ENCODE measurements at regions not wholly inside any gene's neighbourhood (a gene's known extent, or its start where the extent isn't known, plus 50 kb on each side); places are given as distances from the start of the nearest gene placed in this dataset.

DNA sequence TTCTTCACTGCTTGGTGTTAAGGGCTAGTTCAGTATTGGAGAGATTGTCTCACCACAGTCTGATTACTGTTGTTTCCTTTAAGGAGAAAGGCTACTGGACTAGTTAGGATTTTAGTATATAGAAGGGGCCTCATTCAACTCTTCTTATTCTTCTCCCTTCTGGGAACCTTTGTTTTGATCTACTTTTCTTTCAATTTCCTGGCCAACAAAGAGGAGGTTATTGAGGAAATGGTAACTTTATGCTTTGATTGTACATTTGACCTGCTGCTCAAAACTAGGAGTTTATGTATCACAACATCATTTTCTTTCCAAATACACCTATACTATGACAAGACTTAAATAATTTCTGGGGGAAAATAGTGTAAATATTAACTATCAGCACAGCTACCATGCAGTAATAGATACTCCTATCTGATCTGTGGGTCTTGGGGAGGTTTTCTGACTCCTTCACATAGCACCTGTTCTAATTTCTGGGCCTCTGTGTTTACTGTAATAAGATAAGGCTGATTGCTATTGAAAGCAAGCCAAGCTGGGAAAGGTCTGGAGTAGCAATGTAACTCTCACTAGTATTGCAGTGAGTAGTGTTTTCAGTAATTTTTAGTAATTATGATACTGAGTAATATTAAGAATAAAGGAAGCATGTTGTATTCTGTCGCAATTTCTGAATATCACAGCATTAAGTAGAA lies 395.3 kb downstream of the NUP35 start:
- Histone ChIP-seq H3K9me3 (ENCODE audit: low read length) (no peaks in the 10 kb centered on the region), H3K4me1 (ENCODE audit: insufficient read depth, low read length, severe bottlenecking) (no peaks in the 10 kb centered on the region), H3K27ac (ENCODE audit: low read depth, low read length, poor library complexity, severe bottlenecking) (no peak overlapping the region), H2AFZ (ENCODE audit: low read length) (no peak overlapping the region), H3K36me3 (ENCODE audit: insufficient read depth, low read length) (no peaks in the 10 kb centered on the region), H3K9ac (ENCODE audit: low read length) (no peak overlapping the region), H3K27me3 (ENCODE audit: insufficient read depth, low read length) (no peaks in the 10 kb centered on the region), H3K4me3 (ENCODE audit: low read depth, low read length, poor library complexity, severe bottlenecking) (no peak overlapping the region), H3K9me2 (ENCODE audit: low read depth, low read length) (no peaks in the 10 kb centered on the region), H3K4me2 (ENCODE audit: low read length) (no peak overlapping the region), H3F3A (ENCODE audit: insufficient read depth, low read length) (no peaks in the 10 kb centered on the region), H3K79me2 (ENCODE audit: insufficient read depth, low read length) (no peaks in the 10 kb centered on the region), H4K20me1 (ENCODE audit: insufficient read depth, low read length) (no peaks in the 10 kb centered on the region)
- TF ChIP-seq EZH2 (IDR thresholded peaks at IDR 0.05; ENCODE audit: borderline replicate concordance, low read length): no peak
- TF ChIP-seq, protein P1, sequence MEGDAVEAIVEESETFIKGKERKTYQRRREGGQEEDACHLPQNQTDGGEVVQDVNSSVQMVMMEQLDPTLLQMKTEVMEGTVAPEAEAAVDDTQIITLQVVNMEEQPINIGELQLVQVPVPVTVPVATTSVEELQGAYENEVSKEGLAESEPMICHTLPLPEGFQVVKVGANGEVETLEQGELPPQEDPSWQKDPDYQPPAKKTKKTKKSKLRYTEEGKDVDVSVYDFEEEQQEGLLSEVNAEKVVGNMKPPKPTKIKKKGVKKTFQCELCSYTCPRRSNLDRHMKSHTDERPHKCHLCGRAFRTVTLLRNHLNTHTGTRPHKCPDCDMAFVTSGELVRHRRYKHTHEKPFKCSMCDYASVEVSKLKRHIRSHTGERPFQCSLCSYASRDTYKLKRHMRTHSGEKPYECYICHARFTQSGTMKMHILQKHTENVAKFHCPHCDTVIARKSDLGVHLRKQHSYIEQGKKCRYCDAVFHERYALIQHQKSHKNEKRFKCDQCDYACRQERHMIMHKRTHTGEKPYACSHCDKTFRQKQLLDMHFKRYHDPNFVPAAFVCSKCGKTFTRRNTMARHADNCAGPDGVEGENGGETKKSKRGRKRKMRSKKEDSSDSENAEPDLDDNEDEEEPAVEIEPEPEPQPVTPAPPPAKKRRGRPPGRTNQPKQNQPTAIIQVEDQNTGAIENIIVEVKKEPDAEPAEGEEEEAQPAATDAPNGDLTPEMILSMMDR (IDR thresholded peaks at IDR 0.05; ENCODE audit: low read length): no peak

GRCh38 chr2:183521911-183522310 lies 397.7 kb downstream of the NUP35 start:
- Histone ChIP-seq H2AFZ (ENCODE audit: low read length) (no peak overlapping the region), H3K79me2 (ENCODE audit: insufficient read depth, low read length) (no peaks in the 10 kb centered on the region), H3K9ac (ENCODE audit: low read length) (no peak overlapping the region)

DNA sequence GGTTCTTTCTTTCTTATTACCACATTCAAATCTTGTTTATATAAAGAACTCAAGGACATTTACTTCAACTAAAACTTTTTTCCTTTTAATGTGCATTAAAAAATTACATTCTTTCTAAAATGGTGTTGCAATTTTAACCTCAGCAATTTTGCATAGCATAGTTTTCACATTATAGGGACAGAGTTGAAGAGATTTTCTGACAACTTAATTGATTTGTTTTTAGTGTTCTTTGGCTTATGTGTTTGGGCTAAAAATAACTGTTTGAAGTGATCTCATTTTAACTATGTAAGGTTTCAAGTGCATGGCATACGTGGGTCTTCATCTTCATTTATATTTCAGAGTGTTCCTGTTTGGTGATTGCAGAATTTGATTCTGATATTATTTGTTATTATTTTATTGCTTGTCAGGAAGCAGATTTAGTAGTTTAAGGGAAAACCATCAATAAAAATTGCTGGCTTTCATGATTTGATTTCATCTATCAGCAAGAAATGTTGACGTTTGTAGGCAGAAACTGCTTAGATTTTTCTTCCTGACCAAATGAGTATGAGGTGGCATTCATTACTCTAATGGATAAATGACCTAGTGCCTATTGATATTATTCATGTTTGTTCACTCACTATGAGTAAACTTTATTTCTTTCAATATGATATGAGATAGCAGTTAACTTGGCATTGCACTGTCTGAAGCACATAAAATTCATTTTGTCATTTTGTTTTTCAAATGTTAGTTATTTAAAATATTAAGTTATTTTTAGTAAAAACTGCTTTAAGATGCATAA lies 398.4 kb downstream of the NUP35 start:
- Histone ChIP-seq H3K4me2 (ENCODE audit: low read length) (no peak overlapping the region), H3K27ac (ENCODE audit: low read depth, low read length, poor library complexity, severe bottlenecking) (no peak overlapping the region), H3K27me3 (ENCODE audit: insufficient read depth, low read length) (no peaks in the 10 kb centered on the region), H3K9me3 (ENCODE audit: low read length) (no peaks in the 10 kb centered on the region), H3K36me3 (ENCODE audit: insufficient read depth, low read length) (no peaks in the 10 kb centered on the region), H3K4me3 (ENCODE audit: low read depth, low read length, poor library complexity, severe bottlenecking) (no peak overlapping the region), H4K20me1 (ENCODE audit: insufficient read depth, low read length) (no peaks in the 10 kb centered on the region), H3K79me2 (ENCODE audit: insufficient read depth, low read length) (no peaks in the 10 kb centered on the region), H2AFZ (ENCODE audit: low read length) (no peak overlapping the region), H3K9me2 (ENCODE audit: low read depth, low read length) (no peaks in the 10 kb centered on the region), H3K9ac (ENCODE audit: low read length) (no peak overlapping the region), H3F3A (ENCODE audit: insufficient read depth, low read length) (no peaks in the 10 kb centered on the region), H3K4me1 (ENCODE audit: insufficient read depth, low read length, severe bottlenecking) (no peaks in the 10 kb centered on the region)
- no peak for TF ChIP-seq EZH2 (IDR thresholded peaks at IDR 0.05; ENCODE audit: borderline replicate concordance, low read length)
- TF ChIP-seq, protein P1 (IDR thresholded peaks at IDR 0.05; ENCODE audit: low read length): no peak

More at GRCh38 chr2:183521911-183522310, 397.7 kb downstream of the NUP35 start:
- Histone ChIP-seq H3K36me3 (ENCODE audit: insufficient read depth, low read length) (no peaks in the 10 kb centered on the region), H3K4me3 (ENCODE audit: low read depth, low read length, poor library complexity, severe bottlenecking) (no peak overlapping the region), H4K20me1 (ENCODE audit: insufficient read depth, low read length) (no peaks in the 10 kb centered on the region), H3K9me2 (ENCODE audit: low read depth, low read length) (no peaks in the 10 kb centered on the region), H3K4me2 (ENCODE audit: low read length) (no peak overlapping the region), H3K27ac (ENCODE audit: low read depth, low read length, poor library complexity, severe bottlenecking) (no peak overlapping the region), H3K4me1 (ENCODE audit: insufficient read depth, low read length, severe bottlenecking) (no peaks in the 10 kb centered on the region), H3F3A (ENCODE audit: insufficient read depth, low read length) (no peaks in the 10 kb centered on the region), H3K9me3 (ENCODE audit: low read length) (no peaks in the 10 kb centered on the region), H3K27me3 (ENCODE audit: insufficient read depth, low read length) (no peaks in the 10 kb centered on the region)
- TF ChIP-seq EZH2 (IDR thresholded peaks at IDR 0.05; ENCODE audit: borderline replicate concordance, low read length): no peak
- TF ChIP-seq, protein P1 (IDR thresholded peaks at IDR 0.05; ENCODE audit: low read length): no peak

All from OCI-LY1 (cell line).